AG08396 (cell line): ENCODE measurements at regions not wholly inside any gene's neighbourhood (a gene's known extent, or its start where the extent isn't known, plus 50 kb on each side); places are given as distances from the start of the nearest gene placed in this dataset.
"Not testable (repeated sequence)": the region's sequence is repeated elsewhere in the genome, so short reads cannot be mapped to it uniquely, and the experiment has no call there.

Source experiments
- DNase-seq: peaks from one replicate; pipeline ENCODE4 v3.0.0; 2012; ENCODE audit warnings: low spot score, mixed read lengths

DNA sequence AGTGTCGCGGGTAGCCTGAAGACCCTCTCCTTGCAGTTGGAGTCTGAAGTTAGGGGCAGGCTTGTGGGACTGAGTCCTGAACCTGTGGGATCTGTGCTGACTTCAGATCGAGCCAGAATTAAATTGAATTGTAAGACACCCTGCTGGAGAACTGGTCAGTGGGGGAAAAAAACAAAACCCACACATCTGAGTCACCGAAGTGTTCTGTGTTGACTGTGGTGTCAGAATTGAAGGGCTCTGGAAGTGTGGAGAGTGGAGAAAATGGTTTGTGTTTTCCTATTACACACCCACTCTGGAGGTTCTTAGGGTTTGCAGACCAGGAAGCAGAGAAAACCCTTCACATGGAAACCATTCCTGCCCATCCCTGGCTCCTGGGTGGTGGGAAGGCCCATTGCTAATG lies 209.5 kb upstream of the GALNT2 start:
- no peak for DNase-seq

DNA sequence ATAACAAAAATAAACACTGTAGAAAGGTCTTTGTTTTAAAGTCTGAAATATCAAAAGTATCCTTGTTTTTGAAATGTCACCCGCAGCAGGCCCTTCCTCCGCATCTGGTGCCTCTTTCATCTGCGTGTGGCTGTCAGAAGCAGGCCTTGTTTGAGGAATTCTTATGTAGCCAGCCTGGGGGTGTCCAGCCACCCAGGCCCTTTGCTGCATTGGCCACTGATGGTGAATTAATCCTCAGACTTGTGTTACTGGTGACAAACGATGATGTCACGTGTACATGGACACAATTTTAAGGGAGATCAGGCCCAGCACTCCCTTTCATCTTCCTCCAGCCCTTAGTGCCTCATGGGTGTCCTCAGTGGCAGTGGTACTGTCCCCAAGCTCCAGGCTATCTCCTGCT lies 208.0 kb upstream of the GALNT2 start:
- DNase-seq, result no peak

DNA sequence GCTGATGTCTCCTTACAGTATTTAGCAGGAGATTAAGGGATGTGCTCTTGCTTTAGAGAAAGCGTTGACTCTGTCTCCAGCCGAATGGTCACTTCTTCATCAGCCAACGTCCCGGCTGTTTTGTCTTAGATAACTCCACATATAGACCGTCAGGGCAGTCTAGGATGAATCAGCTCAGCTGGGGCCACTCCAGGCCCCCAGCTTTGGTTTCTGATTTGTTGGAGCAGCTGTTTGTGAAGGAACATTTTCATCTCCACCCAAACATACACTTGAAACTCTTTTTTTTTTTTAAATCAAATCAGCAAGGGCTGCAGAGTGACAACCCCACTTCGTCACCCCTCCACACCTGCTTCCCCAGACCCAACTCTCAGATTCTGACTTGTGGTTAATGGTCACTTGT lies 206.1 kb upstream of the GALNT2 start:
- DNase-seq, result no peak

DNA sequence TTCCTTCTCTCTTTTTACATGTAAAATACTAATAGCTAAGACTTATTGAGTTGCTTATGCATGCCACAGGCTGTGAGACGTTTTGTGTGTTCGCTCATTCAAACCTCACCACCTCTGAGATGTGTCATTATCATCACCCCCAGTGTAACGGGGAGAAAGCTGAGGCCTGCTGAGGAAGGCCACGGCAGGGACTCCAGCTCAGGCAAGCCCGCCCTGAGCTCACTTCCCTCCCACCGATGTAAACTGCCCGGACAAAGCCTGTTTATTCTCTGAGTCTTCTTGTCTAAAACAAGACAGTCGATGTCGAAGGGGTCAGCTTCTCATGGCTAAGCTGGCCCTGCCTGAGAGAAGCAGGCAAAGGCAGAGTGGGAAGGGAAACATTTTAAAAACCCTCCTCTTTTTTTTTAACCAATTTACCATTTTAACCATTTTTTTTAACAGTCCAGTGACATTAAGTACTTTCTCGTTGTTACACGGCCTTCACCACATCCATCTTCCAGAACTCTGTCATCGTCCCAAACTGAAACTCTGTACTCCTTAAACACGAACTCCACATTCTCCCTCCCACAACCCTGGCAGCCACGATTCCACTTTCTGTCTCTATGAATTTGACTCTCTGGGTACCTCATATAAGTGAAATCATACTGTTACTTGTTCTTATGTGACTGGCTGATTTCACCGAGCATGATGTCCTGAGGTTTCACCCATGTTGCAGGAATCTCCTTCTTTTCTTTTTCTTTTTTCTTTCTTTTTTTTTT lies 204.8 kb upstream of the GALNT2 start:
- no peak for DNase-seq

DNA sequence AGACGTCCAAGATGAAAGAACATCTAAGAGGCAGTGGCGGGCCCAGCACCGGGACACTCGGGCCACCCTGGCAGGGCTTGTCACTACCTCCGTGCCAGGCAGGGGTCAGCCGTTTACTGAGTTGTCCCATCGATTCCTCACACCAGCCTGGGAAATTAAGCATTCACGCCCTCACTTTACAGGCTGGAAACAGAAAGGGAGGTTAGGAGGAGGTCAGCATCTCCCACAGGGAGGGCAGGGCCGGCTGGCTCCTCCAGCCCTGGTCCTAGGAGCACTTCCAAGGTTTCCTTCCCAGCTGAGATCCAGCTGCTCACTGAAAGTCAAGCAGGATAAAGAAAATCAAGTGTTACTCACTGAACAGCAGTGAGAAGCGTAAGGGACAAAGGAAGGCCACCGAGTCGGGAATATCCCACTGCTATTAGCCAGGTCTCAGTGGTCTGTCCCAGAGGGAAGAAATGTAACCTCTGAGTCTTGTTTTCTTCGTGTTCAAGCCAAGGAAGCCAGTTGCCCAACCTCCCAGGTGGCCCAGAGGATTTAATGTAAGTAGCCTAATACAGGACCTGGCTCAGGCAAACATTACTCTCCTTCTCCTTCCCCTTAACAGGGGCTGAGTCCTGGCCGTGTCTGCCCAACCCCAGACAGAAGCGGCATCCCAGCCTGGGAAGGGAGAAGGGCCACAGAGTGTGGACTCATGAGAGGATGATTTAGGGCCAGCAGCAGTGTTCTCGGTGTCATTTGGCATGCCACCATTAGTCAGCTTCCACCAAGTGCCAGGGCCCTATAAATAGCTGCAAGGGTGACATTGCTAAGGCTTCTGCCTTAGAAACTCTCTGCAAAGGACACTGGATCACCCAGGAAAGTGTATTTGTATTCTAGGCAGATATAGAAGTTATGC lies 203.1 kb upstream of the GALNT2 start:
- no peak for DNase-seq

DNA sequence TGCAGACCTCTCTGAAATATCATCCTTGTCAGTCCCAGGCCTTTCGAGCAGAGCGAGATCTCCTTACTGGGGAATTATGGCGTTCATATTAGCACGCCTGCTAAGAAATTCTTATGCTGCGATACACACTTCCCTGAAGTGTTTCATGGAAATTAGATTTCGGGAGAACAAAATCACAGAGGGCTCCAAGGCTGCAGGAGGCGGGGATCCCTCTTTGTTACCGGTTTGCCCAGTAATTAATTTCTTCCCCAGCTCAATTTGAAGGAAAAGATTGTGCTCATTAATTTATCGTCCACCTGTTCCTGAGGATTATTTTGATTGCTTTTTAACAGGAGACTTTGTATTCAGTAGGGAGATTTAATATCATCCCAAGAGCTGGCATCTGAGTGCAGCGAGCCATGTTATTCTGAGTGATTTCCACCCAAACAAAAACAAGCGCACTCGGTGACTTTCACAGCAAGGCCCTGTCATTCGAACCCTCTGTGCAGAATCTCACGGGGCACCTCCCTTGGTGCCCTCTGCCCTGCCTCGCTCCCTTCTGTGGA lies 202.3 kb upstream of the GALNT2 start:
- no peak for DNase-seq

DNA sequence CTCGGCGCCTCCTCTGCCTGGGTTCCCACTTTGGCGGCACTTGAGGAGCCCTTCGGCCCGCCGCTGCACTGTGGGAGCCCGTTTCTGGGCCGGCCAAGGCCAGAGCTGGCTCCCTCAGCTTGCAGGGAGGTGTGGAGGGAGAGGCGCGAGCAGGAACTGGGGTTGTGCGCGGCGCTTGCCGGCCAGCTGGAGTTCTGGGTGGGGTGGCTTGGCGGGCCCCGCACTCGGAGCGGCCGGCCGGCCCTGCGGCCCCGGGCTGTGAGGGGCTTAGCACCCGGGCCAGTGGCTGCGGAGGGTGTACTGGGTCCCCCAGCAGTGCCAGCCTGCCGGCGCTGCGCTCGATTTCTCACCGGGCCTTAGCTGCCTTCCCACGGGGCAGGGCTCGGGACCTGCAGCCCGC lies 201.7 kb upstream of the GALNT2 start:
- not testable (repeated sequence) for DNase-seq

DNA sequence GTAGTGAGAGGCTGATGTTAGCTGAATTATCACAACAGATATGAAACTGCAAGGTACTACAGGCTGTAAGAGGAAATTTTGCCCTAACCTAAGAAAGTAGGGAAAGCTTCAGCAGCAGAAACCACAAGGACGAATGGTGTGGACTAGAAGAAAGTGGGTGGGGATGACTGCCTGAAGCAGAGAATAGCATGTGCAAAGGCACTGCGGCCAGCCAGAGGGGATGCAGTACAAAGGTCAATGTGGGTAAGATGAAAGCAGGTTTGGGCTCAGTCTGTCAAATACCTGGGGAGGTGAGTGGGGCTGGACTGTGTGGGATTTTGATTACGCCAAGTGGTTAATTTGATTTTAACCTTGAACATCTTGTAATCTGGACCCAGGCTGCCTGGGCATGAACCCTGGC lies 199.3 kb upstream of the GALNT2 start:
- no peak for DNase-seq

DNA sequence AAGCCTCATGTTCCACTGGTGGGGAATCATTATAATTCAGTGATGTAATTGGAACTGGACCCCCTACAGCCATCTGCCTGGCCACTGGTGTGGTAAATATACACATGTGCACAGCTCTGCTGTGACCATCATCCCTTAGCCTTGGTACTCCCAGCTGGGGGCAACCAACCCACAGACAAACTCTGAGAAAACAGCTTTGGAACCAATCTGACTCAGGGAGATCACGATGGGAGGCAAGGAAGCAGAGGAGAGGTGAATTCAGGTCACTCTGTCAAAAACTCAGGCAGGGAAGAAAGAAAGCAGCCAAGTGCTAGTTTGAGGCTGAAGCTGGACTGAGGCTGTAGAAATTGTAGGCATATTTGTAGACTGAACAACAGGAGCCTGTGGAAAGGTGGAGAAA lies 197.8 kb upstream of the GALNT2 start:
- no peak for DNase-seq

DNA sequence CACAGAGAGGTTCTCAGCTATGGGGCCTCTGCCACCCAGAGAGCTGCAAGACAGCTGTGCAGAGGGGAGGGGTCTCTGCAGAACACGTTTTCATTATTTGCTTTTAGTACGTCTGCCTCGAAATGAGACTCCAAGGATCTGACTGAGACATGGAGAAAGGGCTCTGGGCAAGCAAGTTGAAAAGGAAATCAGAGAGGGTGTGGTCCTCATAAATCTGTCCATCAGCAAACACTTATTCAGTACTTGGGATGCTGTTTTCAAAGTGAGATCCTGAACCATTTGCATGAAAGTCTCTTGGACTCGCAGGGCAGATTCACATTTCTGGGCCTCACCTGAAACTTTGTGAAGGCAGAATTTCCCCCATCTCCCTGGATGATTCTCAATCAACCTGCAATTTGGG lies 197.4 kb upstream of the GALNT2 start:
- DNase-seq, result no peak

DNA sequence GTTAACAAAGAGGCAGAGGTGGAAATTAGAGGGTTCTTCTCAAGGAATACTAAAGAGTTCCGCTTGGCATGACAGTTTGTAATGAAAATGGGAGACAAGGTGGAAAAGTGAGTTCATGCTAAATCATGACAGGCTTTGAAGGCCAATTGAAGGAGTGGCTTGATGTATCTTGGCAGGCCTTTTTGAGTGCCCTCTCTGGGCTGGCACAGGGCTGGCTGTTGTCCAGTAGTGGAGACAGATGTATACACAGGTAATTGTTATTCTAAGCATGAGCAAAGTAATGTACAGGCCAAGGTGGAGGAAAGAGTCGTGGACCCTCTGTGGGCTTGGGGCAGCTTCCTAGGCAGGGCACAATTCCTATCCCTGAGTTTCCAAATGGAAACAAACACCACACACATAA lies 196.7 kb upstream of the GALNT2 start:
- no peak for DNase-seq

DNA sequence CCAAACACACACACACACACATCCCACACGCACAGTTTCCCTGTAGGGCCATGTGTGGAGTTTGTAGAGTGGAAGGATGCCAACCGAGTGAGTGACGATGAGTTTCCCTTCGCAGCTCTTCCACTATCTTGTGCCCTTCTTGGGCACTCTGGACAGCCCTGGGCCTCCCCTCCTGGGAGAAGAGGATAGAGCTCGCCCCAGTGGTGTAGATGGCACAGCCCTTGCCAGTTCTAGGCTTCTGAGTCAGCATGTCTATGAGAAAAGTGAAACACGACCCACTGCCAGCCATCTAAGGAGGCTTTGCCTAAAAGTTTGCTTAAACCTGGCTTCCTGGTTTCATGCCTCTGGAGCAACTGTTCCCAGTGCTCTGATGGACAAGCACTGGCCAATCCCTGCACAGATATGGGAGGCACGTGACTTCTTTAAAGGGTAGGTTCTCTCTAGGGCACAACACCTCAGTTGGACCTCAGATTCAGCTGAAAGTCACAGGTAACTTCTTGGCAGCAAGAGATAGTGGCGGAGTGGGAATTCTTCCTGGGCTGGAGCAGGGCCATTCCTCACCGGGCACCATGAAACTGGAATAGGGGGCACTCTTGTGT lies 195.9 kb upstream of the GALNT2 start:
- no peak for DNase-seq

DNA sequence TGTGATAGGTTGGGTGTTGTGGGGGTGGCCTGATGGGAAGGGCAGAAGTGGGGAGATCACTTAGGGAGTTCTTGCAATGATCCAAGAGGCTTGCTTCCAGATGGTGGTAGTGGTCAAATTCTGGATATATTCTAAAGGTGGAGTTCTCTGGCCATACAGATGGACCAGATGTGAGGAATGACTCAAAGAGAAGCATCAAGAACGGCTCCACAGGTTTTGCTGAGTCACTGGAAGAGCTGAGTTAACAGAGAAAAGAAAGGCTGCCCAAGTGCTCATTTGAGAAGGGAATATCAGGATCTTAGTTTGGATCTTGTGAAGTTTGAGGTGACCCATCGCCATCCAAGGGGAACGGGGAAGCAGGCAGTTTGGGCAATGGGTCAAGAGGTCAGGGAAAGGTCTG lies 192.9 kb upstream of the GALNT2 start:
- DNase-seq, result no peak

DNA sequence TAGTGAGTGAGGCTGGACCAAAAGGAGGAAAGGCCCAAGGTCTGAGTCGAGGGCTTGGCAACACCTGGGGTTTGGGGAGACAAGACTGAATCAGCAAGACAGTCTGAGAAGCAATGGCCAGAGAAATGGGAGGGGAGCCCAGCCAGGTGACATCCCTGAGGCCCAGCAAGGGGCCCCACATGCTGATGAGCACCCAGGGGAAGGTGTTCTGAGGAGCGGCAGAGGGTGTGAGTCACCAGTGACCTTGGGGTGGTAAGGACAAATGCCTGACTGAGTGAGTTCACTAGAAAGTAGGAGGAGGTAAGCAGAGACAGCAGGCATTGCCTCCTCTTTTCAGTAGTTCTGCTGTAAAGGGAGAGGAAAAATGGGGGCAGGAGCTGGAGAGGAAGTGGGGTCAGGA lies 192.4 kb upstream of the GALNT2 start:
- DNase-seq, result no peak

DNA sequence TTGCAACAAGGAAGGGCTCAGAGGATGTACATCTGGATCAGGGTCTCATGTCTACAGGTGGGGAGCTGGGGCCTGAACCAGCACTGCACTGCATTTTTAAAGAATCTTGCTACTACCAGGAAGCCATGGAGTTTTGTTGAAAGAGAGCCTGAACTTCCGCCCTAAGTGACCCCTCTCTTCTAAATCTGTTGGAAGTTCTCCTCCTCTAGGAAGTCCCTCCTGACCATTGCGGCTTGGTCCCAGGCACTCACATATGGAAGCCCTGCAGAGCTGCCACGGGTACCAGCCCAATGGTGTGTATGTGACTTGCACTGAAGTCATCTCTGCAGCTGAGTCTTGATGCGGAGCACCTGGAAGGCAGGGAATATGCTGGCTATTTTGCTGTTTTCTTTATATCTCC lies 192.0 kb upstream of the GALNT2 start:
- no peak for DNase-seq

DNA sequence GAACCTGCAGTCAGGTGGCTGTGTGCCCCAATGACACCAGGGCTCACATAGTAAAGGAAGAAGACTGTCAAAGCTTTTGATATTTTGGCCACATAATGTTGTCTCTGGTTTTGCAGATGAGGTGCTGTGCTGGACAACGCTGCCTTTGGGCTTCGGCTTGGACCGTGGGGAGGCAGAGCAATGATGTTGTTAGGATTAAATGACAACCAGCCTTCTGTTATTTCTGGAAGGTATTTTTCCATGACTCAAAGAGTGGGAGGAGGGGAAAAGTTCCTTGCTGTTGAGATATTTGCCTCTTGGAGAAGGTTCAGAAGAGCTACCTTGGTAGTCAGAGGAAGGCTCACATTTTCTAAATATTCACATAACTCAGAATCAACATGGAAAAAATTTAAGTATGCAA lies 187.3 kb upstream of the GALNT2 start:
- DNase-seq, result no peak

DNA sequence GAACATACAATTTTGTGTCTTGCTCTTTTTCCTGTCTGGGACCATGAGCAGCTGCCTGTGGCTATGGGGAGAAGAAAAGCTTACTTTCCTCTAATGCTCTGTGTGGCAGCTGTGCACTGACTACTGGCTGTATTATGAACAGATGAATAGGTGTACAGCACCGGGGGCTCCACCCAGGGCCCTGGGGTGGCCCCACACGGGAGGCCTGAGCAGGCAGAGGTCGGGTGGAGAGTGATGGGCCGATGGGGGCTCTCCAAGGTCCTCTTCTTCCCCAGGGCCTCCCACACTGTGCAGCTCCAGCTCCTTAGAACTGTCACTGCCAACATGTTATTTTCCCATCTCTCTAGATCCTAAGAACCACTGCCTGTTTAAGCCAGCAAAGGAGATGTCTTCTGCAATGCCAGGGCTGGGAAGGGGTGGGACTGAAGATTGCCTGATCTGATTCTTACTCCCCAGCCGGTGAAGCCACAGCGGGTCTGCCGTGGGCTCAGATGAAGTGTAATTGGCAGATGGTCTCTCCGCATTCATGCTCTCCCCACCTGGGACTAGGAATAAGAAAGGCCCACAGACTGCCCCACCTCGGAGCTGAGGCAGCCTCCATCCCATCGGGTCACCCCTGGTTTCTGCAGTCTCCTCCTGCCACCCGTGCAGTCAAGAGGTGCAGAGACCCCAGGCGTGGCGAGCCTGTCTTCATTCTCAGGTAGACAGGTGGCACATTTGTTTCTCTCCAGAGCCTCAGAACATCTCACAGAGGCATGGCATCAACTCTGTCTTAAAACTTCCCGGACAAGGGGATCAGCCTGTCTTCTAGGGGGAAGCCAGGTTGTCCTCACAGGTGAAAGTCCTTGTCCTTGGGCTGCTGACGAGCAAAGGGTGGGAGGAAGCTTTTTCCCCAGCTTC lies 186.5 kb upstream of the GALNT2 start:
- DNase-seq, result no peak

DNA sequence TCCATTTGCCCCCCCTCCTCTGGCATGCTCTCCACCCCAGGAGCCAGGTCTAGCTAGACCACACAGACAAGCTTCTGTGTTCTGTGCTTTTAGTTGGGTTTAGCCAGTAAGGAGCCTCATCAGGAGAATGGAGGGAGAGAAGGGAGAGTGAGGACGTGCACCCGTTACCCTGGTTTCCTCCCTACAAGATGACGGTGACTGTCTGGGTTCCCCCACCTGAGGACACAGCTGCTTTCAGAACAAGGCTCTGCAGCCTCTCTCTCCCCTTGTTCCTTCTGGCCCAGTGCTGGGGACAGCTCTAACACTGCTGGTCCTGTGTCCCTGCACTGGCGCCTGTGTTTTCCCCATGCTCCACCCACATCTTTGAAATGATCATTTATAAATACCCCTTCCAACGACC lies 184.4 kb upstream of the GALNT2 start:
- no peak for DNase-seq

DNA sequence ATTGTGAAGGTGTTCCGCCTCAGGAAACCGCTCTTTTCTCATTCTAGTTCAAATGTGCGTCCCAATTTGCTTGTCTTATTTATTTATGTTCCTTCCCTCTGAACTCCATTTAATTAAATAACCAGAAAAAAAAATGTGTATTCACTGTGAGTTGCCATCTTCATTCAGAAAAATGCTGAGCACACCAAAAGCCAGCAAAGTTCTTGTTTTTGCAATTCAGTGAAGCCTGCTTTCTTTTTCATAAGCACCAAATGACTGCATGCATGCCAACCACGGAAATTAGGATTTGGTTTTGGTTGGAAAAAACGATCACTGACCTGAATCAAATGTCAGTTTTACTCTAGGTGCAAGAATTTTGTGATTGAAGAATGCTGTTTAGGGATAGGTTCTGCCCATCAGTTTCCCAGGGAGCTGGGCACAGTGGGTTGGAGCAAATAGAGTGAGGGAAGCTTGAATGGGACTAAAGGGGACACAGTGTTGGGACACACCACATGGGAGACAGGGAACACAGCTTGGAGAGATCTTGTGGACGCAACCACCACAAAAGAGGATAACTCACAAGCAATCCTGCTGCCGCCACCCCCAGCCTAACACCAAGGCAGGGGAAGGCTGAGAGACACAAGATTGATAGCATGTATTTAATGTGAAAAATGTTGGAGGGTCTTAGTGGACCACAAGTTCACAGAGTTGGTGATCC lies 183.4 kb upstream of the GALNT2 start:
- no peak for DNase-seq

DNA sequence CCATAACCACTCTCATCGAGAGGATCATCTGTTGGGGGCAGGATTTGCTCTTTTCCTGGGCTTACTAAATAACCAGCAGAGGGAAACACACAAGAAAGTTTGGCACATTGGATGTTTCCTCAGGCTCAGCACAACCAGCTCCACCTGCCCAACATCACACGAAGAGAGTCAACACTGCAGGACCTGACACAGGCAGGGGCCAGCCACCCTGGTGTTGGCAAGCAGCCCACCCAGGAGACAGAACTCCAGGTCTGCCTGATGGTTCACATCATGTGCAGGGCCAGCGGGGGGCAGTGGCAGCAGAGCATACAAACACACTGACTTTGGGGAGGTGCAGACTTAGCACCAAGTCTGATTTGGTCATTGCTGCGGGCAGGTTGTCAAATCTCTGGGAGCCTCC lies 182.3 kb upstream of the GALNT2 start:
- no peak for DNase-seq
